ENCODE measurements at regions not wholly inside any gene's neighbourhood (a gene's known extent, or its start where the extent isn't known, plus 50 kb on each side); places are given as distances from the start of the nearest gene placed in this dataset.

DNA sequence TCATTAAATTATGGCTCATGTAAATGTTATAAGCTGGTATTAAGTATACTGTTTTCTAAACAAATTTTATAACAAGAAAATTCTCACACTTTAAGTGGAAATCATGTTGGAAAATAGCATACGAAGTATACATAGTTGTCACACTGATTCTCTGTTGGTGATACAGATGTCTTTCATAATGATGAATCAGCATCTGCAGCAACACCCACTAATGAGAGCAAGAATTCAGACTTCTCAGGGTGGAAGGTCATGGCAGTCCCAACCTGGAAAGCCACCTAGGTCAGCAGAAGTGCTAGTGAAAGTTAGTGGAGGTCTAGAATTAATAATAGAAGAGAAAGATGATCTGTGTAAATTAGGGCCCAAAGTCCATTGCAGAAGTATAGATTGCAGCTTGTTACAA, 719.7 kb upstream of the MIR17HG start:
- TF ChIP-seq ZIC2 (tag by site-specific recombination; IDR thresholded peaks at IDR 0.05) = no peak
- TF ChIP-seq, protein P1, sequence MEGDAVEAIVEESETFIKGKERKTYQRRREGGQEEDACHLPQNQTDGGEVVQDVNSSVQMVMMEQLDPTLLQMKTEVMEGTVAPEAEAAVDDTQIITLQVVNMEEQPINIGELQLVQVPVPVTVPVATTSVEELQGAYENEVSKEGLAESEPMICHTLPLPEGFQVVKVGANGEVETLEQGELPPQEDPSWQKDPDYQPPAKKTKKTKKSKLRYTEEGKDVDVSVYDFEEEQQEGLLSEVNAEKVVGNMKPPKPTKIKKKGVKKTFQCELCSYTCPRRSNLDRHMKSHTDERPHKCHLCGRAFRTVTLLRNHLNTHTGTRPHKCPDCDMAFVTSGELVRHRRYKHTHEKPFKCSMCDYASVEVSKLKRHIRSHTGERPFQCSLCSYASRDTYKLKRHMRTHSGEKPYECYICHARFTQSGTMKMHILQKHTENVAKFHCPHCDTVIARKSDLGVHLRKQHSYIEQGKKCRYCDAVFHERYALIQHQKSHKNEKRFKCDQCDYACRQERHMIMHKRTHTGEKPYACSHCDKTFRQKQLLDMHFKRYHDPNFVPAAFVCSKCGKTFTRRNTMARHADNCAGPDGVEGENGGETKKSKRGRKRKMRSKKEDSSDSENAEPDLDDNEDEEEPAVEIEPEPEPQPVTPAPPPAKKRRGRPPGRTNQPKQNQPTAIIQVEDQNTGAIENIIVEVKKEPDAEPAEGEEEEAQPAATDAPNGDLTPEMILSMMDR (tag by site-specific recombination; IDR thresholded peaks at IDR 0.05) = no peak
- no peak for TF ChIP-seq TCF7L2 (IDR thresholded peaks at IDR 0.05; ENCODE audit: borderline replicate concordance, low read depth, low read length)
- TF ChIP-seq MEIS1 (CRISPR knock-in tag; IDR thresholded peaks at IDR 0.05; ENCODE audit: borderline replicate concordance) = no peak
- no peak for TF ChIP-seq HOXC10 (CRISPR knock-in tag; IDR thresholded peaks at IDR 0.05)
- TF ChIP-seq GLIS2 (tag by site-specific recombination; IDR thresholded peaks at IDR 0.05) = no peak
- no peak for TF ChIP-seq ZBTB17 (tag by site-specific recombination; IDR thresholded peaks at IDR 0.05)
- no peak for TF ChIP-seq ZFP41 (tag by site-specific recombination; IDR thresholded peaks at IDR 0.05; ENCODE audit: borderline replicate concordance)

Data from HEK293 (cell line).